ENCODE measurements at regions not wholly inside any gene's neighbourhood (a gene's known extent, or its start where the extent isn't known, plus 50 kb on each side); places are given as distances from the start of the nearest gene placed in this dataset.

- no peak for DNase-seq (ENCODE audit: low read depth)
These were observed 492.4 kb downstream of the SHISA9 start for GRCh38 chr16:13393816-13394215.

- DNase-seq (ENCODE audit: low read depth): no peak
These were observed 493.1 kb downstream of the SHISA9 start for GRCh38 chr16:13394488-13394887.

GRCh38 chr16:13397126-13397525 is 495.7 kb downstream of the SHISA9 start:
- no peak for DNase-seq (ENCODE audit: low read depth)

GRCh38 chr16:13401641-13402040 is 500.2 kb downstream of the SHISA9 start:
- no peak for DNase-seq (ENCODE audit: low read depth)

- no peak for DNase-seq (ENCODE audit: low read depth)
These were observed 501.2 kb downstream of the SHISA9 start for GRCh38 chr16:13402601-13403000.

GRCh38 chr16:13403326-13403725 is 501.9 kb downstream of the SHISA9 start:
- DNase-seq (ENCODE audit: low read depth): no peak

- no peak for DNase-seq (ENCODE audit: low read depth)
These were observed 505.8 kb upstream of the ERCC4 start for GRCh38 chr16:13414154-13414553.

- no peak for DNase-seq (ENCODE audit: low read depth)
These were observed 500.4 kb upstream of the ERCC4 start for GRCh38 chr16:13419589-13419988.

GRCh38 chr16:13421726-13422125 is 498.2 kb upstream of the ERCC4 start:
- peak; percentile 28 for DNase-seq (ENCODE audit: low read depth)

- no peak for DNase-seq (ENCODE audit: low read depth)
These were observed 494.1 kb upstream of the ERCC4 start for GRCh38 chr16:13425836-13426235.

- DNase-seq (ENCODE audit: low read depth): no peak
These were observed 493.7 kb upstream of the ERCC4 start for GRCh38 chr16:13426269-13426668.

- no peak for DNase-seq (ENCODE audit: low read depth)
These were observed 493.2 kb upstream of the ERCC4 start for GRCh38 chr16:13426736-13427135.

- no peak for DNase-seq (ENCODE audit: low read depth)
These were observed 492.0 kb upstream of the ERCC4 start for GRCh38 chr16:13427943-13428342.

- DNase-seq (ENCODE audit: low read depth): no peak
These were observed 490.5 kb upstream of the ERCC4 start for GRCh38 chr16:13429416-13429815.

- no peak for DNase-seq (ENCODE audit: low read depth)
These were observed 484.5 kb upstream of the ERCC4 start for GRCh38 chr16:13435415-13435814.

GRCh38 chr16:13435873-13436474 is 484.0 kb upstream of the ERCC4 start:
- DNase-seq (ENCODE audit: low read depth): no peak

- DNase-seq (ENCODE audit: low read depth): no peak
These were observed 483.1 kb upstream of the ERCC4 start for GRCh38 chr16:13436641-13437412.

GRCh38 chr16:13437413-13437795 is 482.6 kb upstream of the ERCC4 start:
- DNase-seq (ENCODE audit: low read depth): no peak

- no peak for DNase-seq (ENCODE audit: low read depth)
These were observed 481.9 kb upstream of the ERCC4 start for GRCh38 chr16:13438064-13438463.

- no peak for DNase-seq (ENCODE audit: low read depth)
These were observed 480.2 kb upstream of the ERCC4 start for GRCh38 chr16:13439766-13440165.

- DNase-seq (ENCODE audit: low read depth): no peak
These were observed 478.3 kb upstream of the ERCC4 start for GRCh38 chr16:13441675-13442074.

- no peak for DNase-seq (ENCODE audit: low read depth)
These were observed 471.6 kb upstream of the ERCC4 start for GRCh38 chr16:13448346-13448745.

- no peak for DNase-seq (ENCODE audit: low read depth)
These were observed 466.6 kb upstream of the ERCC4 start for GRCh38 chr16:13453325-13453724.
